HCT116 (cell line): ENCODE measurements at regions not wholly inside any gene's neighbourhood (a gene's known extent, or its start where the extent isn't known, plus 50 kb on each side); places are given as distances from the start of the nearest gene placed in this dataset.

Experiments used
- ATAC-seq: fragments of 200-7000 bp; cut with Tn5 transposase; 2 replicates; pipeline ENCODE4 v1.9.1; 2020; ENCODE audit warnings: mild to moderate bottlenecking, moderate library complexity
- BruUV-seq: library from RNA; stranded (reverse); fragments of 400-500 nt; replicated peaks from 2 replicates; lab custom pipeline; 2021; lab: Mats Ljungman, UMichigan
- CTCF ChIA-PET: fragments of 300-600 bp; sonication (Branson Sonifier 250); formaldehyde crosslinking; loops from one replicate; lab custom pipeline; 2021; ENCODE audit warnings: antibody characterized with exemption; lab: Charles Lee
- POLR2A ChIA-PET: fragments of 300-600, 350-600 bp; sonication (Branson Sonifier 250); formaldehyde crosslinking; loops from one replicate; lab custom pipeline; 2021; ENCODE audit warnings: antibody characterized with exemption; lab: Charles Lee
- RAD21 ChIA-PET, 2 experiments: fragments of 300-600 bp; sonication (Branson Sonifier 250); formaldehyde crosslinking; loops; one replicate each; lab custom pipeline; 2023; ENCODE audit warnings: low total read pairs in 2 of 2; ENCODE audit not compliant: uncharacterized antibody in 2 of 2, unreplicated experiment in 2 of 2, low non-redundant PET in 1 of 2; lab: Charles Lee
- DNase-seq: peaks from one replicate; pipeline ENCODE4 v3.0.0-alpha.2; 2010; ENCODE audit warnings: low read depth, low spot score
- H2AFZ ChIP-seq: fragments of 200-600 bp; shearing (Covaris generic), sonication (generic); 2 replicates; pipeline ENCODE4 v1.6.1; 2017; ENCODE audit warnings: low read depth, mixed run types, mixed read lengths, antibody characterized with exemption, low read length; ENCODE audit not compliant: poor library complexity, severe bottlenecking
- H3K27ac ChIP-seq: 2 replicates; pipeline ENCODE4 v1.5.1; 2012; ENCODE audit warnings: low read depth, low read length
- H3K27me3 ChIP-seq: fragments of 200-600 bp; sonication (generic); 2 replicates; pipeline ENCODE4 v1.6.1; 2016; ENCODE audit warnings: mixed run types, low read length, mixed read lengths; ENCODE audit not compliant: insufficient read depth
- H3K36me3 ChIP-seq, 2 experiments: fragments of 200-500 bp in 1 of 2; fragments of 200-600 bp in 1 of 2; sonication (Bioruptor generic) in 1 of 2; sonication (generic) in 1 of 2; 2 replicates each; pipeline versions ENCODE4 v1.5.1 to v1.6.1; 2014 to 2016; ENCODE audit warnings: low read length in 2 of 2, inconsistent platforms in 1 of 2, mixed read lengths in 1 of 2, mixed run types in 1 of 2; ENCODE audit not compliant: insufficient read depth in 2 of 2, control insufficient read depth in 1 of 2
- H3K4me1 ChIP-seq, 2 experiments: fragments of 200-600 bp in 1 of 2; sonication (generic) in 1 of 2; 2 replicates each; pipeline versions ENCODE4 v1.5.1 to v1.6.1; 2012 to 2017; ENCODE audit warnings: low read length in 2 of 2, inconsistent platforms in 1 of 2, mild to moderate bottlenecking in 1 of 2, mixed read lengths in 1 of 2, mixed run types in 1 of 2, moderate library complexity in 1 of 2; ENCODE audit not compliant: insufficient read depth in 2 of 2, control insufficient read depth in 1 of 2
- H3K4me2 ChIP-seq: fragments of 200-600 bp; sonication (generic); 2 replicates; pipeline ENCODE4 v1.6.1; 2017; ENCODE audit warnings: mixed run types, low read length, mixed read lengths
- H3K4me3 ChIP-seq, 2 experiments: fragments of 200-600 bp in 1 of 2; sonication (generic) in 1 of 2; replicated peaks in 1 of 2; 2 replicates each; pipeline ENCODE4 v1.5.1; 2011 to 2016; ENCODE audit warnings: low read length in 2 of 2, control low read depth in 1 of 2, low read depth in 1 of 2, mild to moderate bottlenecking in 1 of 2, mixed read lengths in 1 of 2, mixed run types in 1 of 2
- H3K79me2 ChIP-seq: fragments of 200-600 bp; sonication (generic); 2 replicates; pipeline ENCODE4 v1.6.1; 2017; ENCODE audit warnings: mild to moderate bottlenecking, mixed run types, low read length, moderate library complexity, mixed read lengths; ENCODE audit not compliant: insufficient read depth
- H3K9ac ChIP-seq: fragments of 200-600 bp; sonication (generic); 2 replicates; pipeline ENCODE4 v1.6.1; 2016; ENCODE audit warnings: low read length, mixed read lengths
- H3K9me2 ChIP-seq: fragments of 200-600 bp; sonication (generic), shearing (Covaris generic); 2 replicates; pipeline ENCODE4 v1.6.1; 2017; ENCODE audit warnings: mixed run types, mild to moderate bottlenecking, moderate library complexity; ENCODE audit not compliant: insufficient read depth
- H3K9me3 ChIP-seq, 2 experiments: fragments of 200-500 bp in 1 of 2; fragments of 200-600 bp in 1 of 2; sonication (Bioruptor generic) in 1 of 2; sonication (generic) in 1 of 2; 2 replicates each; pipeline ENCODE4 v1.6.1; 2014 to 2017; ENCODE audit warnings: low read length in 2 of 2, mixed read lengths in 2 of 2, inconsistent platforms in 1 of 2, low read depth in 1 of 2, mild to moderate bottlenecking in 1 of 2, mixed run types in 1 of 2, moderate library complexity in 1 of 2; ENCODE audit not compliant: control insufficient read depth in 1 of 2, insufficient read depth in 1 of 2
- H4K20me1 ChIP-seq: fragments of 200-600 bp; sonication (generic), shearing (Covaris generic); 2 replicates; pipeline ENCODE4 v1.6.1; 2017; ENCODE audit warnings: mixed run types, mild to moderate bottlenecking, moderate library complexity; ENCODE audit not compliant: insufficient read depth
- CEBPB ChIP-seq: IDR thresholded peaks from 2 replicates; pipeline ENCODE4 v1.6.1; 2012; ENCODE audit warnings: low read depth
- MAX ChIP-seq: IDR thresholded peaks from 2 replicates; pipeline ENCODE4 v1.6.1; 2012
- SRF ChIP-seq: IDR thresholded peaks from 2 replicates; pipeline ENCODE4 v1.6.1; 2012; ENCODE audit warnings: low read depth
- YY1 ChIP-seq: IDR thresholded peaks from 2 replicates; pipeline ENCODE4 v1.6.1; 2011; ENCODE audit warnings: low read length, low read depth, moderate library complexity, mild to moderate bottlenecking; ENCODE audit not compliant: insufficient replicate concordance; ENCODE audit errors: extremely low read depth
- ZBTB33 ChIP-seq: IDR thresholded peaks from 2 replicates; pipeline ENCODE4 v1.6.1; 2011; ENCODE audit warnings: mild to moderate bottlenecking, low read length, moderate library complexity; ENCODE audit not compliant: insufficient replicate concordance; ENCODE audit errors: extremely low read depth
- intact Hi-C: fragments of 100-400 bp; cut with micrococcal nuclease; formaldehyde crosslinking; loops from 2 replicates; pipeline ENCODE4 v1.10.0; 2022
- TF ChIP-seq, protein P1 (sequence below), 3 experiments: fragments of 200-600 bp in 1 of 3; sonication (generic) in 1 of 3; IDR thresholded peaks in 2 of 3; conservative IDR thresholded peaks in 1 of 3; 2 replicates each; pipeline ENCODE4 v1.5.1; 2012 to 2017; ENCODE audit warnings: low read depth in 2 of 3, low read length in 2 of 3, antibody characterized with exemption in 1 of 3, borderline replicate concordance in 1 of 3, control low read depth in 1 of 3, mild to moderate bottlenecking in 1 of 3, mixed read lengths in 1 of 3, mixed run types in 1 of 3, moderate library complexity in 1 of 3; ENCODE audit not compliant: insufficient read depth in 1 of 3
- TF ChIP-seq, protein P2 (sequence below): IDR thresholded peaks from 2 replicates; pipeline ENCODE4 v1.6.1; 2012

DNA sequence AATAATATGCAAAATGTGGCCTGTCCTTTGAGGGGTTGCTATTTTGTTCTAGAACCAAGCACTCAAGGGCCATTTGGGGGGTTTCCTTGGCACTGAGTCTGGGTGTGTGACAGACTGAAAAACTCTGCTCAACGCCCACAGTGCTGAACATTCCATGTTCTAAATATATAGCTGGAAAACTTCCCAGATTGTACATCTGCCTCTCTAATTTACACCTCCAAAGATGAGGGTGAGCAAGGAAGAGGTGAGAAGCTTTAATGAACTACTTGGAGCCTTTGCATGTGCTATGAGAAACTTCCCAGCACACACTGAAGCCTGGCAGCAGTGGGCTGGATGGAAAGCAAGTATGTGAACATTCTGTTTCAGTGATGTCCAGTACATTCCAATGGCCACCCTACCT lies 296.7 kb upstream of the KCNH7 start:
- Histone ChIP-seq H3K4me1 (no peaks in the 10 kb centered on the region), H2AFZ (no peak overlapping the region), H3K9me3 (no peaks in the 10 kb centered on the region), H3K36me3 (no peaks in the 10 kb centered on the region), H3K9me2 (no peaks in the 10 kb centered on the region), H4K20me1 (no peaks in the 10 kb centered on the region), H3K79me2 (no peaks in the 10 kb centered on the region), H3K27ac (no peak overlapping the region), H3K9ac (no peak overlapping the region), H3K4me2 (no peak overlapping the region), H3K4me3 (no peak overlapping the region), H3K27me3 (no peaks in the 10 kb centered on the region)
- RAD21 ChIA-PET: no interaction called here
- TF ChIP-seq MAX (no peak), YY1 (no peak), CEBPB (no peak), SRF (no peak)
- TF ChIP-seq, protein P1, sequence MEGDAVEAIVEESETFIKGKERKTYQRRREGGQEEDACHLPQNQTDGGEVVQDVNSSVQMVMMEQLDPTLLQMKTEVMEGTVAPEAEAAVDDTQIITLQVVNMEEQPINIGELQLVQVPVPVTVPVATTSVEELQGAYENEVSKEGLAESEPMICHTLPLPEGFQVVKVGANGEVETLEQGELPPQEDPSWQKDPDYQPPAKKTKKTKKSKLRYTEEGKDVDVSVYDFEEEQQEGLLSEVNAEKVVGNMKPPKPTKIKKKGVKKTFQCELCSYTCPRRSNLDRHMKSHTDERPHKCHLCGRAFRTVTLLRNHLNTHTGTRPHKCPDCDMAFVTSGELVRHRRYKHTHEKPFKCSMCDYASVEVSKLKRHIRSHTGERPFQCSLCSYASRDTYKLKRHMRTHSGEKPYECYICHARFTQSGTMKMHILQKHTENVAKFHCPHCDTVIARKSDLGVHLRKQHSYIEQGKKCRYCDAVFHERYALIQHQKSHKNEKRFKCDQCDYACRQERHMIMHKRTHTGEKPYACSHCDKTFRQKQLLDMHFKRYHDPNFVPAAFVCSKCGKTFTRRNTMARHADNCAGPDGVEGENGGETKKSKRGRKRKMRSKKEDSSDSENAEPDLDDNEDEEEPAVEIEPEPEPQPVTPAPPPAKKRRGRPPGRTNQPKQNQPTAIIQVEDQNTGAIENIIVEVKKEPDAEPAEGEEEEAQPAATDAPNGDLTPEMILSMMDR (IDR thresholded peaks at IDR 0.05 in 2 of 3, conservative IDR thresholded peaks at IDR 0.05 in 1 of 3; ENCODE audit: borderline replicate concordance in 1 of 3, insufficient read depth in 1 of 3, low read depth in 2 of 3, low read length in 2 of 3): no peak
- TF ChIP-seq, protein P2, sequence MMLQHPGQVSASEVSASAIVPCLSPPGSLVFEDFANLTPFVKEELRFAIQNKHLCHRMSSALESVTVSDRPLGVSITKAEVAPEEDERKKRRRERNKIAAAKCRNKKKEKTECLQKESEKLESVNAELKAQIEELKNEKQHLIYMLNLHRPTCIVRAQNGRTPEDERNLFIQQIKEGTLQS: no peak
- no TSS peak for BruUV-seq
- DNase-seq (no peak), ATAC-seq (no peak)
- POLR2A ChIA-PET: no interaction called here
- intact Hi-C loops: no loop called here
- CTCF ChIA-PET: no interaction called here

- H3K4me3 ChIP-seq: no peak overlapping the region
- no peaks in the 10 kb centered on the region for H3K36me3 ChIP-seq
- intact Hi-C loops: loop anchor here (1.0 kb wide), 1 partner anchor 243 kb away; no protein-coding TSS in a partner anchor
- CTCF ChIA-PET: no interaction called here
- no TSS peak for BruUV-seq
- no peaks in the 10 kb centered on the region for H3K79me2 ChIP-seq
- no peak for TF ChIP-seq ZBTB33
- no peaks in the 10 kb centered on the region; the same call in 1 of the 2 replicates for H3K27me3 ChIP-seq
- H3K4me2 ChIP-seq: no peak overlapping the region
- H3K4me1 ChIP-seq: no peaks in the 10 kb centered on the region
- H3K27ac ChIP-seq: no peak overlapping the region
- H3K9ac ChIP-seq: no peak overlapping the region
- no peak overlapping the region for H2AFZ ChIP-seq
- DNase-seq: no peak
- H3K9me2 ChIP-seq: no peaks in the 10 kb centered on the region
- H4K20me1 ChIP-seq: no peaks in the 10 kb centered on the region
- POLR2A ChIA-PET: no interaction called here
- RAD21 ChIA-PET: no interaction called here
- ATAC-seq: no peak
- H3K9me3 ChIP-seq: no peaks in the 10 kb centered on the region
Observed at GRCh38 chr2:163133602-163134001, 295.0 kb upstream of the KCNH7 start.
